ENCODE measurements at regions not wholly inside any gene's neighbourhood (a gene's known extent, or its start where the extent isn't known, plus 50 kb on each side); places are given as distances from the start of the nearest gene placed in this dataset.
"Not testable (repeated sequence)": the region's sequence is repeated elsewhere in the genome, so short reads cannot be mapped to it uniquely, and the experiment has no call there.

DNA sequence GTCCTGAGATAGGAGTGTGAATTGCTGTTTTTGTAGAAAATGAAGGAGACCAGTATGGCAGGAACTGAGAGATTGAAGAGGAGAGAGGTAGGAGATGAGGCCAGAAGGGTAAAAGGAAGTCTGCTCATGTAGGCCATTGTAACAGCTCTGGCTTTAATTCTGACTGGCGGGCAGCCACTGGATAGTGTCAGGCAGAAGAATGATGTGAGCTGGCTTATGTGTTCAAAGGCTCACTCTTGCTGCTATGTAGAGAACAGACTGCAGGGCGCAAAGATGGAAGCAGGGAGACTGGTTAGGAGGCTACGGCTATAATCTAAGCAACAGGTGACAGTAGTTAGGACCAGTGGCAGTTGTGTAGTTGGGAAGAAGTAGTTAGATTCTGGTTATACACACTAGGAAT, 160.2 kb upstream of the FGF13 start:
- intact Hi-C loops (cut with micrococcal nuclease) = no loop called here

DNA sequence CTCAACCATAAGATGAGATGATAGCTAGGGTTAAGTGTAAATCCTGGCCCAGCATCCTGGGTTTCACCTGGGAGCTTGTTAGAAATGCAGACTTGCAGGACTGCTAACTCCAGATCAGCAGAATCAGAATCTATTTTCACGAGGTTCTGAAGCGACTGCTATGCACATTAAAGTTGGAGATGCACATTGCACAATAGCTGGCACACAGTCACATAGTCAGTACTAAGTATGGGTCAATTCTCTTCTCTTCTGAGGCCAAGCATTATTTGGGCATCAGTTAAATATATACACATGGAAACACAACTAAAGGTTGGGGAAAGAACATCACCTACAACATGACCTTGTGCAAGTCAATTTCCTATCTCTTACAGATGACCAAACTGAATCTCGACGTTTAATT, 155.1 kb upstream of the FGF13 start:
- intact Hi-C loops (cut with micrococcal nuclease) = no loop called here

DNA sequence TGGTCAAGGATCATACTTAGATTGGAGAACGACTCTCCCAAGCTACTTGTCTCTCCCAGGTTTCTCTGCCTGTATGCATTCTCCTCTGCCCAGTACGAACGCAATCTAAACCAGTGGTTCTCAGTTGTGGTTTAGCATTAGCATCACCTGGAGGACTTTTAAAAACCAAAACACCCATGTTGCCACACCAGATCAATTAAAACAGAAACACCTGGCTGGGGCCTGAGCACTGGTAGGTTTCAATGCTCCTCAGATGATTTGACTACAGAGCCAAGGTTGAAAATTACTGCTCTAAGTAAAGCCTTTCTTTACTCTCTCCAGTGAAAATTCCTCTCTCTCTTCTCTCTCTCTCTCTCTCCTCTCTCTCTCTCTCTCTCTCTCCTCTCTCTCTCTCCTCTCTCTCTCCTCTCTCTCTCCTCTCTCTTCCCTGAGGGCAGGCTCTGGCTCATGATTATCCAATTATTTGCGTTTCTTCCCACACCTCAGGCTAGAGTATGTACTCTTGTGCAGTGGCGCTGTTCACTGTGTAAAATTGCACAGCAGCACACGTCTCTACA, 153.7 kb upstream of the FGF13 start:
- intact Hi-C loops (cut with micrococcal nuclease) = no loop called here

DNA sequence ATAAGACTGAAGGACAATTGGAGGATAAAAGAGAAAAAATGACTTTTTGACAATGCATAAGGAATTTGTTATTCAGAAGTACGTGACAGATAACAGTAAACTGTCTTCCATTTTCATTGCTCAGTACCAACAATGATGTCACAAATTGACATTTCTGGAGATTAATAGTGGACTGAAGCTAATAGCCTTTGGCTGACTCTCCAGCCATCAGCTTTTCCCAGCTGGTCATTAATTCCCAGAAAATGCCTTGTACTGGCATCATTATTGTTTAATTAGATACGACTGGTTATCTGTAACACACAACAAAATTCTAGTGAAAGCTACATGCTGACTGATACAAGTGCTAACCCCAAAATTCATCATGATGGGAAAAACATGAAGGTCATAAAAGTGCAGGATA, 147.9 kb upstream of the FGF13 start:
- intact Hi-C loops (cut with micrococcal nuclease) = no loop called here

DNA sequence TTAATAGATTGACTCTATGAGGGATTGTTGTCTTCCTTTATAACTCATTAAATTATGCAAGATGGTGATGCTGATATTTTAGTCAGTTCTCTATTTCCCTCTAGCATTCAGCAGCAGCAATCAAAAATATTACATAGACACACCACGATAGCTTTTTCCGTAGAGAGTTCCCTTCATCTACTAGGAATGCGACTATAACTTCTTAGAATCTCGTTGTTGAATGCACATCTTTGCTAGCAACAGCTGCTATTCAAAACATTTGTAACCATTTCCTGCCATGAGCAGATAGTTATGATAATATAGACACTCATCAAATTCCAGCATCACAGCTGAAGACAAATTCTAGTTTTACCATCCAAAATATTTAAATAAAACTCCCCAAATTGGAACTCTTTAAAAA, 147.4 kb upstream of the FGF13 start:
- intact Hi-C loops (cut with micrococcal nuclease) = no loop called here

DNA sequence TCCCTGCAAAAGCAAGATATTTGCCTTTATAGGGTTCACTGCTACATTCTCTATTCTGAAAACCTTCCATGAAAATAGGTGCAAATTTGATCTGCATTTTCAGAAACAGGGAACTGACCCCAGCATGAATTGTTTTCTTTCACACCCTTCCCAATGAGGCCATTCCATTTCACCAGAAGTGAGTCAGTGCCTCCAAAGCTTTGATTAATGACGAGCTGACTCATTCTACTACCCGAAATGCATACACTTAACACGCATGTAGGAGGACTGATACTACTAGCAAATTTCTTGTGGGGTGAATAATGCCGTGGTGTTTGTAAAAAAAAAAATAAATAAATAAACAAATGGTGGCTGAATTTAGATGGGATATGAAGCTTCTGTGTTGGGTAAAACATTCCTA, 146.9 kb upstream of the FGF13 start:
- intact Hi-C loops (cut with micrococcal nuclease) = no loop called here

DNA sequence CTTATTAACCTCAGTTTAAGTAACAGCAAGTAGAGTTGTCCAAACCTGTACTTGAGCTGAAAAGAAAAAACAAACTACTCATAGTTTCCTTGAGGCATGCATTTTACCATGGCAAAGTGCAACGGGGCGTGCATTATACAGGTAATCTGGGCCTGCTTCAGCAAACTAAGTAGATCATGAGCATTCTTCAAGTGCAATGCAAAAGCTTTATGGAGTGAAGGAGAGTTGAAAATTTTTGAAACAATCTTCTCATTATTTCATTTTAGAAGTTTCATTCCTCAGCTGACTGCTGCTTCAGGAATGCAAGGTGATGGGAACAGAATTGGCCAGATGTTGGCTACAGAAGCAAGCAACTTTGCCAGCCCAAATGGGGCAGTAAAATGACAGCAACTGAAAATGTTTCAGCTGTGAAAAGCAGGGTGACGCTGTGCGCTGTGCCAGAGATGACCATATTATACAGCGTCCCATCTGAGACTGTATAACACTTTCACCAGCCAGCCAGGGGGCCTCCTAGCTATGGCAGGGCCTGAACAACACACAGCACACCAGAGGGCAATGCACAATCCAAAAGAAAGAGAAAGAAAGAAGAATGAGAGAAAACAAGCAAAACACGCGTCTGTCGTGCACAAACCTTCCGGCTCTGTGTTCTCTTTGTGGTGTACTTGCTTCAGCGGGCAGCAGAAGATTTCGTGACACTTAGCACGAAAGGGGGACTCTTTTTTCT, 145.5 kb upstream of the FGF13 start:
- intact Hi-C loops (cut with micrococcal nuclease) = no loop called here

DNA sequence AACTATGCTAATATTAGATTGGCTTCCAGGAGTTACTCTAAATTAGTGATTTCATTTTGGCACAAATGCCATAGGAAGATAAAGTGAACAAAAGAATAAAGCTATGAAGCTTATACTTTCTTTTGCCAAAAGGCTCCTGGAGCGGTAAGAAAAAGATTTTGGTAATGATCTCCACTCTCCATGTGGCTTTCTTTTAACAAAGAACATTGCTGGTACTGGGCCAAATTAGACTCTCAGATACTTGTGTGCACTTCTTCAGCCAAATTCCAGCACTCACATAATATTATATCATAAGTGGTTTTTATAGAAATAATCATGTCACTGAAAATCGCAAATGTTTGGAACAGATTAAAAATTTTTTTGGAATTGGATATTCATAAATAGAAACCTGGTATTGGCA, 142.4 kb upstream of the FGF13 start:
- intact Hi-C loops (cut with micrococcal nuclease) = no loop called here

DNA sequence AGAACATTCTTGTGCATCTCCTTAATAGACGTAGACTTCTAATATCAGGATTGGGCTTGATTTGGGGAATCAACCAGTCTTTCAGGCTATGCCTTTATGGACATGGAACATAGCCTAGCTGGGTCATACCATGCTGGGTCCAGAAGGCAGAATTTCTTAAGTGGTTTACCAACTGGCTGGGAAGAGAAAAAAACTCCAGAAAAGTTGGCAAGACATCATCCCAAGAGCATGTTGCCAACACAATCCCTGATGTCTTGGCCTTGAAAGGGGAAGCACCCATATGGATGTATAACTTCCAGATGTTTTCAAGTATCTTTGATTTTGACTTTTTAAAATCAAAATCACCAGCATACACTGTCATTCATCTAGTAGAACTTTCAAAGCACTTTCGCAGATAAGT, 138.0 kb upstream of the FGF13 start:
- intact Hi-C loops (cut with micrococcal nuclease) = no loop called here

DNA sequence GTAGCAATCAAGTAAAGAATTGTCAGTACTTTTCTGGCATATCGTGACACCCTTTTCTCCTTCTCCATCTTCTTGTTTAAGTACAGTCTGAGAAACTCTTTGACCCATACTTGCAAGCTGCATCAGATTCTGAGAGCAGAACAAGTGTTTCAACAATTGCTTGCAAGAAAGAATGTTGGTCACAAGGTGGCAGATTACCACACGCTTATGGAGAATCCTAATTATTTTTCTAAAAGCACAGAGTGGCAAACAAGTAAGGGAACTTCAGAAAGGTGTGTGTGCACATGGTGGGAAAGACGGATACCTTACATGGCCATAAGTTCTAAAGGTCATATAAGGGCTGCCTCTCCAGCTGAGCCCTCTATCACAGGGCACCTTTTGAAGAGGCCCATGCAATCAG, 136.4 kb upstream of the FGF13 start:
- intact Hi-C loops (cut with micrococcal nuclease) = no loop called here

DNA sequence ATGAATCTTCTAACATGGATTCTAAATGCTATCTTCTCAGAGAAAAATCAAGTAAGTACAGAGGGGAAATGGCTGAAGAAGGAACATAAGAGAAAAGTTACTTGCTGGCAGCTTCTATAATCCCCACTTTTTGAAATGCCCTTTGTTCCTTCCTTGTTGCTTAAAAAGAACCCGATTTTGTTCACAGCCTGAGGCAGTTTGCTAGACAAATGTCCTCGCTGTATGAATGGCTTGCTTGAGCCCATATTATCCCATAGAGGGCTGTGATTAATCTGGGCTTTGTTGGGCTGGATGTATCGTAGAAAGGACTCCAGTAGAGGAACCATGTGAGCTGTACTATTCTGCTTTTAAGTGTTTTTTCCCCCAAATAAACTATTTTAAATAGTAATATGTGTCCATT, 134.3 kb upstream of the FGF13 start:
- intact Hi-C loops (cut with micrococcal nuclease) = no loop called here

DNA sequence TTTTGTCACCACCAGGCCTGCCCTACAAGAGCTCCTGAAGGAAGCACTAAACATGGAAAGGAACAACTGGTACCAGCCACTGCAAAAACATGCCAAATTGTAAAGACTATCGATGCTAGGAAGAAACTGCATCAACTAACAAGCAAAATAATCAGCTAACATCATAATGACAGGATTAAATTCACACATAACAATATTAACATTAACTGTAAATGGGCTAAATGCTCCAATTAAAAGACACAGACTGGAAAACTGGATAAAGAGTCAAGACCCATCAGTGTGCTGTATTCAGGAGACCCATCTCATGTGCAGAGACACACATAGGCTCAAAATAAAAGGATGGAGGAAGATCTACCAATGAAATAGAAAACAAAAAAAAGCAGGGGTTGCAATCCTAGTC, 95.9 kb upstream of the FGF13 start:
- intact Hi-C loops (cut with micrococcal nuclease) = not testable (repeated sequence)

DNA sequence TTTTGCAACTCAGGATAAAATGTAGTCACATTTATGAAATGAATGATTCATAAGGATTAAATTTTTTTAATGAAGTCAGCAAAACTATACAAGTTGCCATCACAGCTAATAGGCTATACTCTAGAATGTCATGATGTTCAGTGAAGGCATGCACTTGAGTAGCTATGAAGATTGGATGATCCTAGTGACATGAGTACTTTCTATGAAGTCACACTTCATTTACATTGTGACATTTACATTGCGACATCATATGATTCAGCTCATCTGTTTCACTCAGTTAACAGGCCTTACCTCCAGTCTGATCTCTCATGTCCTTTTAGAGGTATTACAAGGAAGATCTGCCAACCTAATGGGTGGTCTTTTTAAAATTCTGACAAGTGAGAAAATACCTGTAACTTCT, 82.7 kb upstream of the FGF13 start:
- intact Hi-C loops (cut with micrococcal nuclease) = no loop called here

DNA sequence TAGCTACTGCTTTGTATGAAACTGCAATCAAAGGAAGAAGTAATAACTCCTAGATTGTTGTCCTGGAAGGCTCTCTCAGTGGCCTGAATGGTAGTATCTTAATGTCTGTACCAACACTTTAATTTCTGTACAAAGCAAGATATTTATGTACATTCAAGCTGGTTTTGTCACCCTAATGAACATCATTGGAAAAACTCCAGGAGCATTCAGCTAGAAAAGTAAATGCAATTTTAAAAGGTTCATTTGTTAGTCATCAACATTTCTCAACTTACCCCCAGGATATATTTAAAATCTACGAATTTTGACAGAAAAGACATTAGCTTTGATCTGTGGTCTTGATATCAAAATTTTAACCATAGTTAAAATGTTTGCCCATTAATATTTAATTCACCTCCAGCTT, 80.0 kb upstream of the FGF13 start:
- intact Hi-C loops (cut with micrococcal nuclease) = no loop called here

DNA sequence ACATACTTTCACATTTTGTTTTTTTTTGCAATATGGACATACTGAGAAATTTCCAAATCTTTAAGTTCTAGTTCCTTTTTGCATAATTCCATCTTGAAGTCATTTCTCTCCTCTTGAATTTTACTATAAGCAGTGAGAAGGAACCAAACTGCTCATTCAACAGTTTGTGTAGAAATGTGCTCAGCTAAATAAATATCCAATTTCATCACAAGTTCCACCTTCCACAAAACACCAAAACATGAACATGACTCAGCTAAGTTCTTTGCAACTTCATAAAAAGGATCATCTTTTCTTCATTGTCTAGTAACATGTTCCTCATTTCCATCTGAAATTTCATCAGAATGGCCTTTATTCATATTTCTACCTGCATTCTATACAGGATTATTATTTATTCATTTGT, 77.3 kb upstream of the FGF13 start:
- intact Hi-C loops (cut with micrococcal nuclease) = no loop called here

DNA sequence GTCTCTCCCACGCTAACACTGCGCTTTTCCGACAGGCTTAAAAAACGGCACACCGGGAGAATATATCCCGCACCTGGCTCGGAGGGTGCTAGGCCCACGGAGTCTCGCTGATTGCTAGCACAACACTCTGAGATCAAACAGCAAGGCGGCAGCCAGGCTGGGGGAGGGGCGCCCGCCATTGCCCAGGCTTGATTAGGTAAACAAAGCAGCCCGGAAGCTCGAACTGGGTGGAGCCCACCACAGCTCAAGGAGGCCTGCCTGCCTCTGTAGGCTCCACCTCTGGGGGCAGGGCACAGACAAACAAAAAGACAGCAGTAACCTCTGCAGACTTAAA, 67.0 kb upstream of the FGF13 start:
- intact Hi-C loops (cut with micrococcal nuclease) = loop anchor here (10.0 kb wide), 2 partner anchors 346 to 776 kb away; no protein-coding TSS in a partner anchor

DNA sequence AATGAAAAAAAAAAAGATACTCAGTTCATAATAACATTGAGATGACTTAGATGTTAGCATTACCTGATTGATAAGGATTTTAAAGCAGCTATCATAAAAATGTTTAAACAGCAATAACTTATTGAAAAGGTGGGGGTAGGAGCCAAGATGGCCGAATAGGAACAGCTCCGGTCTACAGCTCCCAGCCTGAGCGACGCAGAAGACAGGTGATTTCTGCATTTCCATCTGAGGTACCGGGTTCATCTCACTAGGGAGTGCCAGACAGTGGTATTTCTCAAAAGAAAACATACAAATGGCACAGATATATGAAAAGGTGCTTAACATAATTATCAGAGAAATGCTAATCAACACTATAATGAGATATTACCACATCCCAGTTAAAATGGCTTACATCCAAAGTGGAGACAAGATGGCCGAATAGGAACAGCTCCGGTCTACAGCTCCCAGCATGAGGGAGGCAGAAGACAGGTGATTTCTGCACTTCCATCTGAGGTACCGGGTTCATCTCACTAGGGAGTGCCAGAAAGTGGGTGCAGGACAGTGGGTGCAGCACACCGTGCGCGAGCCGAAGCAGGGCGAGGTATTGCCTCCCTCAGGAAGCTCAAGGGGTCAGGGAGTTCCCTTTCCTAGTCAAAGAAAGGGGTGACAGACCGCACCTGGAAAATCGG, 66.5 kb upstream of the FGF13 start:
- intact Hi-C loops (cut with micrococcal nuclease) = loop anchor here (10.0 kb wide), 2 partner anchors 347 to 777 kb away; no protein-coding TSS in a partner anchor

DNA sequence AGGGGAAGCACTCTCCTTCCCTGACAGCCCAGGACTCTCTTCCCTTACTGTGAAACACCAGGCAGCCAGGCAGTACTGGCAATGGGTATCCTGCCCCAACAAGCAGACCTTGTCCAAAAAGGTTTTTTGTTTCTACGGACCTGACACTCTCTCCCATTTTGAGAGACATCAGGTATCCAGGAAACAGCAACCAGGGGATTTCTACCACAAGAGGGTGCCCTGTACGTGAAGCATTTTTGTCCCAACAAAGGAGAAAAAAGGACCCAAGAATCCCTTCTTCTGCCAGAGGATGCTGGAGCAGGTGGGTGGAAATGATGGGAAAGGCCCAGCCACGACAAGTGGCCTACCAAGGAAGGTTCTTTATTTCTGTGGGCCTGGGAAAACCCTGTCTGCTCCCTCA, 65.7 kb upstream of the FGF13 start:
- intact Hi-C loops (cut with micrococcal nuclease) = loop anchor here (10.0 kb wide), 2 partner anchors 348 to 778 kb away; no protein-coding TSS in a partner anchor

DNA sequence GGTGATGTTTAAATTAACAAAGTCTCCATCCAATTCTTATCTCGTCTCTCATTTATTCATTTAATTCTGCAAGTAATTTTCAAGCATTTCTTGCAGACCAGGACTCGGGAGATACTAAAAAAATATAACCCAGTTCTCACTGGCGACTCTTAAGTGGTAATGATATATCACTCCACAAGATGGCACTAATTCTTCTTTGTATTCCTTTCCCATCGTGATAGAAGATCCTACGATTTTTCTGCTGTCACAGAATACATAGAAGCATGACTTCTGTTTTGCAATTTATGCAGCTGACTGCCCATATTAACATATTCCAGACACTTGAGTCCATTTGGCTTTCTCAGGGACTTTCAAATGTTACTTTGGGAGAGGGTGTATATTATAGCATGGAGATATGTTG, 64.0 kb upstream of the FGF13 start:
- intact Hi-C loops (cut with micrococcal nuclease) = loop anchor here (10.0 kb wide), 2 partner anchors 349 to 779 kb away; no protein-coding TSS in a partner anchor

DNA sequence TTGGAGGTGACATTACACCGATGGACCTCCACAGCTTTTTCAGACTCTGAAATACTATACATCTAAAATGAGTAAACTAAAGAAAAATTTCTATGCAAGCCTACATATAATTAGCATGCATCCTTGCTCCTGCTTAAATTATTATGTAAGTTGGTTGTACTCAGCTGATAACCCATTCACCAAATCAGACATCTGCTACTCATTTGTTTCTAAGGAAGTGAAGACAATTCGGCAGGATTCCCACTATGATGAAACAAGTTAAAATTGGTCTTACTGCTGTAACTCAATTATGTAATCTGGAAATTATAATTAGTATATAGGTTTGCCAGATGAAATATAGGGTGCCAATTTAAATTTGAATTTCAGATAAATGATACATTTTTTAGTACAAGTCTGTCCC, 59.5 kb upstream of the FGF13 start:
- intact Hi-C loops (cut with micrococcal nuclease) = loop anchor here (10.0 kb wide), 2 partner anchors 354 to 784 kb away; no protein-coding TSS in a partner anchor

DNA sequence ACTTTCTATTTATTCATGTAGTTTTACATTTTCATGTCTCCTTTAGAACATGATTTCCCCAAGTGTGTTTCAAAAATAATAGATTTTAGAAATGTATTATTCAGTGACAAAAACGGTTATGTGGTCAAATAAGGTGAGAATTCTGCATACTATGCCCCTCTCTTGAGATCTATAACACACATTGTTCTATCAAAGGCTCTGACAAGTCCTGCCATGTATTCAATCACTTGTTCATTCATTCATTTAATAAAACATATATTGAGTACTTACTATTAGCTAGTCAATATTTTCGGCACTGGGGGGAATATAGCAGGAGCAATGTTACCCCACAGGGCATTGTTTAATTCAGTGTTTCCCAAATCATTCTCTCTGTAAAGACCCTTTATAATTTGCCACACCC, 58.4 kb upstream of the FGF13 start:
- intact Hi-C loops (cut with micrococcal nuclease) = loop anchor here (10.0 kb wide), 2 partner anchors 355 to 785 kb away; no protein-coding TSS in a partner anchor

DNA sequence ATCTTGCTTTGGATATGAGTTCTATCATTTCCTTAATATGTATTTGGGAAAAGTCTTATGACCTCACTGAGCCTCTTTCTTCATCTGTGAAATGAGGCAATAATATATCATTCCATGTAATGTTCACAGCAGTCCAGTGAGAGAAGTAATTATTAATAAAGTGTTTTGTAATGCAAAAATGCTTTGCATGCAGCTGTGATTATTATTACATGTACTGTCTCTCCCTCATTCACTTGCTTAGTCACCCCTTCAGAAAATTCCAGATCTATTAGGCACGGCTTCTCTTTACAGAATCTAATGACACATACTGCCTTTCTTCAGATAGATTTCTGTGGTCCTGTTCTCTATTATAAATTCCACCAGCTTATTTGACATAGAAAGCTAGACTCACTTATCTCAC, 53.5 kb upstream of the FGF13 start:
- intact Hi-C loops (cut with micrococcal nuclease) = no loop called here

DNA sequence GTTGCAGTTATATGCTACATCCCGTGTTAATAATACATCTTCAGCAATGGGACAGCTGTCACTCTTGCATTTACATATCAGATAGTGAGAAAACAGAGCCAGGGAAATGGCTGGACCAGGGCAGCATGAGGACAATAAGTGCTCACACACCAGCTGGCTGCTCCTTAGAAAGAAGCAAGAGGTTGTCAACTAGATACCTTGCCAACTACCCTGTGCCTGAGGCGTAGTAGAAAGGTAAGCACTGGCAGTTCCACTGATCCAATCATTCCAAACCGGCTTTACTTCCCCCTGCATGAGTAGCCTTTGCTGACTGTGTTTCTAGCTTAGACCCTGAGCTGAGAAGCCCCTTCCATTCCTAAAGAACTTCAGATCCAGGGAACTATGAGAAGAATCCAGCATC, 52.2 kb upstream of the FGF13 start:
- intact Hi-C loops (cut with micrococcal nuclease) = no loop called here
